Glomerular visceral epithelial cell (primary cell): ENCODE measurements at regions not wholly inside any gene's neighbourhood (a gene's known extent, or its start where the extent isn't known, plus 50 kb on each side); places are given as distances from the start of the nearest gene placed in this dataset.
"Not testable (repeated sequence)": the region's sequence is repeated elsewhere in the genome, so short reads cannot be mapped to it uniquely, and the experiment has no call there.

Source experiments
- DNase-seq: peaks from one replicate; pipeline ENCODE4 v3.0.0-alpha.2; 2016; ENCODE audit errors: extremely low spot score

DNA sequence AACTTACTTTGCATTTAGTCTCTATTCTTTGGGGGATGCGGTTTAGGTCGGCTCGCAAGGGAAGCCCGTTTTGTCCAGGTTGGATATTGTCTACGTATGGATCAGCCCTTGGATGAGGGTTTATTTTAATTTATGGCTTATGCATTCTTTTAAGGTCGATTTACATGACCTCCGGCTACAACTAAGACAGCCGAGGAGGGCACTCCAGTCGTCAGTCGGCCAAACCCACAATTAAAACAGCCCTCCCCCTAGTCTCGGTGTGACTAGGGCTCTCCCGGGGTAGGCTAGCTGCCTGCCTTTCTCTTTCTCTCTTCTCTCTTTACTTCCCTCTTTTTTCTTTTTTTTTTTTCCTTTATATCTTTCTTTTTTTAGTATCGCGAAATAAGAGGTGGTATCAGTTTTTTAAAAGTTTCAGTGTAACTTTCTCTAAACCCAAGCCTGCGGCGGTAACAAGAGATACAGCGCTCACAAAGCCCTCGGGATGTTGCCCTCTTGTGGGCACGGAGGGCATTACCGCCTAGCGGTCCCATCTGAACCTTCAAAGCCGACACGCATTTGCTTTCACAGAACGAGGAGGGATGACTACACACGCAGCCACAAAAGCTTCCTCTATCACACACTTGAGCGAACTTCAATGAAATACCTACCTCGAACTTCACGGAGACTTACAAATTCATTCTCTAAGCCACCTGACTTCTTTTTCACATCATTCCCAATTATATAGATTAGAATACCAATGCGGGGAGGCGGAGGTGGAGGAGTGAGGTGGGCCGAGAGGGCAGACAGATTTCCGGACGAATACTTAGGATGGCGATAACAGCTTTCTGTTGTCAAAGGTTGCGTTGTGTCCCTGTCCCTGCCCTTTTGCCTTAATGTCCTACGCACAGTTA is 132.3 kb upstream of the C11orf58 start:
- peak; percentile 78 for DNase-seq

GRCh38 chr11:16605389-16605893 is 133.0 kb upstream of the C11orf58 start:
- DNase-seq, result no peak

DNA sequence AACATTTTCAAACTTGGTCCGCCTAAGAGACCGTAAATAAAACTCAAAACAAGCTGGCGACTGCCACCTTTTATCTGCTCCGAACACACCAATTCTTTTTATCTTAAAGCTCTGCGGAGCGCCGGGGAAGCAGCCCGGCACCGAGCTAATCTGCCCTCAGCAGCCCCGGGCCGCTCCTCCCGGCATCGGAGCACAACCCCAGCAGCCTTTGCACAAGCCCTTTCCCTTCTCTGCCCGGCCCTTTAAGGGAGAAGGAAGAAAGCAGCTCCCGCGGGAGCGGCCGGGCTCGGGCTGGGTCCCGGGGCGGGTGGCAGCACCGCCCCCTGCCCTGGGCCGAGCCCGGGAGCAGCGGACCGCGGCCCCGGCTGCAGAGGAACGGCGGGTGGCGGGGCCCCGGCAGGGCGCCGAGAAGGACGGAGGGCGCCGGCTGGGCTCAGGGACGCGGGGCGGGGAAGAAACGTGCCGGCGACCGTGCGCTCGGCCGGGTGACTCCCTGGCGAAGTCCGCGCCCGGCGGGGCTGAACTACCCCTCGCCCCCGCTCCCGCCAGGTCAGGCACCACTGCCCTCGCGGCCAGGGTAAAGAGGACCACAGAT is 133.6 kb upstream of the C11orf58 start:
- DNase-seq, result peak; percentile 16

DNA sequence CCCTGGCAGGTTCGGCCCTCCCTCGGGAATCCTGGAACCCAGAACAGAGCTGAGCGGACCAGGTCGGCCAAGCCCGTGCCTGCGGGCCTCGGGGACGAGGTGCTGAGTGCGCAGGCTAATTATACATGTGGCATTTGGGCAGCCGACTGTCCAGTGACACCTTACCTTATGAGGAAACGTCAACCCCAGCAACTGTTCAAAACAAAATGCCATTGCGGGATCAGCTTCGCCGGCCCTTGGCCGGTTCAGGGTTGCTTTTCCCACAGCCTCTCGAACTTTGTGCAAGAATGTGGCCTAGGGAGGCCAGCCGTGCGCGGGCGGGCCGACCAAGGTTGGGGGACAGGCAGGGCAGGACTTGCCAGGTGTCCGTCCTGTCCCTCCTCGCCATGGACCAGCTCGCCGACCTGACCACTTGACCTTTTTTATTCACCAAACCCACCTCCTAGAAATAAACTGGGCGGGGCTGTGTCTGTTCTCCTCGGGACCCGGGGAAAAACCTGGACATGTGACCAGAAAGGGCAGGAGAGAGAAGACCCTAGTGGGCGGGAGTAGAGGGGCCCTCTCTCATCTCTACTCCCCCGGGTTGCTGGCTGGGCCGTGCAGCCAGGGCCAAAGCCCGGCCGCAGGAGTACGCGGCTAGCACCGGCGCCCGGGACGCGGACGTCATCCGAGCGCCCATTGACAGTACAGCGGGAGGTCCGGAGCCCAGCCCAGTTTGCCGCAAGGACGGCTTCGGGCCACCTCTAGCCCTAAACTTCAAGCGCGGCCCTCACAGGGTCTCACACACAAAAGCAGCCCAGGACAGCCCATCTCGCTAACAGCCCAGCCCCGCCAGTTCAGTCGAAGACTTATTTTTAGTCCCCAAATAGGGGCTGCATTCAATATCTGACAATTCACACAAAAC is 134.3 kb upstream of the C11orf58 start:
- no peak for DNase-seq

DNA sequence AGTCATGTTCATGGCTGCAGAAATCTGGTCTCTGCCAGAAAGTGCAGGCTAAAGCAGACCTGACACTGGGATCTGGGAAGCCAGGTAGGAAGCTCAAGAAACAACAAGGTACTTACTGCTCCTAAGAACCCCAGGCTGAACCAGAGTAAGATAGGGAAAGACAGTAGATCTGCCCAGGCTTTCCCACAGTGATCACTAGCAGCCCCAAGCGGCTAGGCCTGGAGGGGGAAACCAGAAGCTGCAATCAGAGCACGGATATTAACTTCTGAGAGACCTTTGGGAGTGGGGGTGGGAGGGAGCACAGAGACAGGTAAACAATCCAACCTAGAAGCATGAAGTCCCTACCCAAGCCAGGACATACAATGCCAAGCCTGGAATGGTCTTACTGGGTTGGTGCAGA is 135.2 kb upstream of the C11orf58 start:
- DNase-seq, result no peak

GRCh38 chr11:16598906-16599305 is 139.5 kb upstream of the C11orf58 start:
- no peak for DNase-seq

DNA sequence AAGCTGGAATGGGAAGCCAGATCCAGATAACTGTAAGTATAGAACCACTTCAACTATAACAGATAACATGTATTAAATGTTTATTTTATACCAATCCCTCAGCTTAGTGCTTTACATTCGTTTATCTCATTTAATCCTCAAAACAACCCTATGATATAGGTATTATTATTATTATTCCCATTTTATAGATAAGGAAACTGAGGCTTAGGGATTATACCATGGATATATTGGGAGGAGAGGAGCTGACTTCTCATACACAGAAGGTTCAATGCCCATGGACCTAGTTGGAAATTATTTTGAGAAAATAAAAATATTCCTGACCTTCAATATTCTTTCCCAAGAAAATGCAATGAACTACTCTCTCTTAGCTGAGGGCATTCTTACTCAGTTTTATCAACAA is 140.4 kb upstream of the C11orf58 start:
- no peak for DNase-seq

- no peak for DNase-seq
Measured at GRCh38 chr11:16596231-16596630, 142.2 kb upstream of the C11orf58 start.

DNA sequence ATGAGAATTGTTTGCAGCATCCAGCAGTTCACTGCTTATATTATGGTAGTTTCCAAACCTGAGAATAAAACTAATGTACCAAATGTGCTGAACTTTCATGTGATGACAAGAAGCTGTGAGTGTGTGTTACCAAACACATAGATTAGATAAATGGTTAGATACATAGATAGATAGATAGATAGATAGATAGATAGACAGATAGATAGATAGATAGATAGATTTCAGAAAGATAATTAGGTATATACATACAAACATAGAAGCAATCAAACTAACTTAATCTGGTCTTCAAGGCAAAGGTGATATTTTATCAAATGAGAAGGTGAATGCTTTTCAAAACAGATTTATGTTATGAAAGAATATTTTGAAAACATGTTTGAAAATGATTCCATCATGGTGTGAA is 147.3 kb upstream of the C11orf58 start:
- no peak for DNase-seq

GRCh38 chr11:16587670-16588069 is 150.8 kb upstream of the C11orf58 start:
- no peak for DNase-seq

DNA sequence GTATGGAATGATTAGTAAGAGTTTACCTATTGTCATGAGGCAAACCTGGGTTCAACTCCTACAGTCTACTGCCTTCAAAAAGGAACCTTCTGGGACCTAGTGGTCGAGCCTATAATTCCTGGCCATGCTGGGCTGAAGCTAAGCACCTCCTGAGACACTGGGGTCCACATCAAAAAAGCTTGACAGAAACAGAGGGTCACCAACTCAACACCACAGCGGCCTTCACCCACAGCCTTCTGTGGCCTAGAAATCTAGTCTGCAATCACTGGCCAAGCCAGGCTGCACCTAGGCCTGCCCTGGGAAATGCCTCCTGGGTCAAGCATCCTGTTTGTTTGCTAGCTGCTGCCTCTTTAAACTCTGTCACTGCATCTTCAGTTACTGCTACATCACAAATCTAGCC is 153.9 kb upstream of the C11orf58 start:
- no peak for DNase-seq

DNA sequence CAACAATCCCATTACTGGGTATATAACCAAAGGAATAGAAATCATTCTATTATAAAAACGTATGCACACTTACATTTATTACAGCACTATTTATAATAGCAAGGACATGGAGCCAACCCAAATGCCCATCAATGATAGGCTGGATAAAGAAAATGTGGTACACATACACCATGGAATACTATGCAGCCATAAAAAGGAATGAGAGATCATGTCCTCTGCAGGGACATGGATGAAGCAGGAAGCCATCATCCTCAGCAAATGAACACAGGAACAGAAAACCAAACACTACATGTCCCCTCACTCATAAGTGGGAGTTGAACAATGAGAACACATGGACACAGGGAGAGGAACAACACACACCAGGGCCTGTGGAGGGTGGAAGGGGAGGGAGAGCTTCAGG is 157.4 kb upstream of the C11orf58 start:
- DNase-seq, result not testable (repeated sequence)

DNA sequence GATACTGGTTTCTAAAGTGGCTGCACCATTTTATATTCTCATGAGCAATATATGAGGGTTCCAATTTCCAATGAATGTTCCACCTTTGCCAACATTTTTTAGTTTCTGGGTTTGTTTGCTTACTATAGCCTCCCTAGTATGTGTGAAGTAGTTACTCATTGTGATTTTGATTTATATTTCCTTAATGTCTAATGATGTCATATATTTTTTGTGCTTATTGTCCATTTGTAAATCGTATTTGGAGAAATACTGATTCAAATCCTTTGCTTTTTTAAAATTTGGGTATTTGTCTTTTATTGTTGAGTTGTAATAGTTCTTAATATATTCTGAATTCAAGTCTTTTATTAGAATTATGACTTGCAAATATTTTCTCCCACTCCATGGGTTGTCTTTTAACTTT is 161.0 kb upstream of the C11orf58 start:
- no peak for DNase-seq

DNA sequence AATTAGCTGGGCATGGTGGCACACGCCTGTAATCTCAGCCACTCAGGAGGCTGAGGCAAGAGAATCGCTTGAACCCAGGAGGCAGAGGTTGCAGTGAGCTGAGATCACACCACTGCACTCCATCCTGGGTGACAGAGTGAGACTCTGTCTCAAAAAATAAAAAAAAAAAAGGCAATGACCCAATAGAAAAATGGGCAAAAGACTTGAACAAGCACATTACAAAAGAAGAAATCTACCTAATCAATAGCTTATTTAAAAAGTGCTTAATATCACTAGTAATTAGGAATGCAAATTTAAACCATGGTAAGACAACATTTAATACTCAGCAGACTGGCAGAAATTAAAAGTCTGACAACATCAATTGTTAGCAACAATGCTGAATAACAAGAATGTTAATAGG is 163.6 kb upstream of the C11orf58 start:
- DNase-seq, result not testable (repeated sequence)

GRCh38 chr11:16572945-16573344 is 165.5 kb upstream of the C11orf58 start:
- DNase-seq, result no peak

DNA sequence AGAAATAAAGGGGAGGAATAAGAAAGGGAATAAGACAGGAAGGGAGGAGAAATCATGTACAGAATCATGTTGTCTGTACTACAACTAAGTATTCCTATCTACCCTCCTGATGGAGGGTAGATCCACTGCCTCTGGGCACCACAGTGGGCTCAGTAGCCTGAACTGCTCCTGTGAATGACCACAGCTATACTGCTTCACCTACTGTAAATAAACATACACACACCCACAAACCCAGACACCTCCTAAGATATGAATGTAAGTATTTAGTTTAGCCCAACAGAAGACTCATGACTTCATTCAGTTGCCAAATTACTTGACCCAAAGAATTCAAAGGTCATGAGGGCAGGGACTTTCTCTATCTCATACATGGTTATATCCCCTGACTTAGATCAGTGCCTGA is 177.3 kb upstream of the C11orf58 start:
- DNase-seq, result no peak

DNA sequence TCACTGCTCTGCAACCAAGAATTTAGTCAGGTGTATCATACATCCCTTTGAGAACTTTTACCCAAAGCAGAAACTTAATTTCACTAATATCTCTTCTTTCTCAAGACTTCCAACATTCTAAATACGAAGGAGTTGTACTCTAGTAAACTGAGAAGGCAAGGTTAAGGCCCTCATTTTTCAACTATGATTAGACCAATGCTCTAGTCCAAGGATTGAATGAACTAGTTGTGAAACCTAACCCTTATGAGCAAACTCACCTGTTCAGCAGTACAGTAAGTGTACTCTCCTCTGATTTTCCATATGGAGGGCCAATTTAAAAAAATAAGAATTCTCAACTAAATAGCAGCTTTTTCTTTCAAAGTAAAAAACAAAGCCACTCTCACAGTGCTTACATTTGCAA is 180.0 kb upstream of the C11orf58 start:
- no peak for DNase-seq

GRCh38 chr11:16555956-16556355 is 182.5 kb upstream of the C11orf58 start:
- DNase-seq, result no peak

GRCh38 chr11:16554361-16554760 is 184.1 kb upstream of the C11orf58 start:
- DNase-seq, result no peak

DNA sequence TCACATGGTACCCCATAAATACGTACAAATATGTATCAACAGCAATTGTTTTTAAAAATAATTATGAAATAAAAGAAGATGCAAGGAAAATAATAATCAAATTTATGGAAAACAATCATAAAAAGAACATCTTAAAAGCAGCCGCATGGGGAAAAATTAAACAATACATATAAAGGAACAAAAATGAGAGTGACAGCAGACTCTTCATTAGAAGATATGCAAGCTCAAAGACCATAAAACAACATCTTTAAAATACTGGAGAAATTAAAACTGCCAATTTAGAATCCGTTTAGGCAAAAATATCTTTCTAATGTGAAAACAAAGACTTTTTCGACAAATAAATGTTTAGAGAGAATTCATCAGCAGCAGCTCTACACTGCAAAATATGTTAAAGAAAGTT is 190.6 kb upstream of the C11orf58 start:
- no peak for DNase-seq

GRCh38 chr11:16543642-16544041 is 187.3 kb upstream of the SOX6 start:
- DNase-seq, result no peak

- DNase-seq, result no peak
Measured at GRCh38 chr11:16542353-16542752, 186.0 kb upstream of the SOX6 start.
